GM12801 (cell line): ENCODE measurements at regions not wholly inside any gene's neighbourhood (a gene's known extent, or its start where the extent isn't known, plus 50 kb on each side); places are given as distances from the start of the nearest gene placed in this dataset.

Experiments used
- CTCF ChIP-seq: IDR thresholded peaks from one replicate; pipeline ENCODE4 v1.5.1; 2011; ENCODE audit warnings: control low read depth; ENCODE audit not compliant: insufficient read length; ENCODE audit errors: extremely low read depth

- no peak for TF ChIP-seq CTCF
Observed at GRCh38 chr10:118107541-118107940, 60.8 kb upstream of the RAB11FIP2 start.

- no peak for TF ChIP-seq CTCF
Observed at GRCh38 chr10:118107040-118107439, 60.3 kb upstream of the RAB11FIP2 start.

- TF ChIP-seq CTCF, result no peak
Observed at GRCh38 chr10:118106426-118106825, 59.7 kb upstream of the RAB11FIP2 start.

GRCh38 chr10:118102121-118102520 is 55.4 kb upstream of the RAB11FIP2 start:
- no peak for TF ChIP-seq CTCF

GRCh38 chr10:118101501-118101900 is 54.8 kb upstream of the RAB11FIP2 start:
- TF ChIP-seq CTCF, result no peak
